SK-N-SH (cell line): ENCODE measurements at regions not wholly inside any gene's neighbourhood (a gene's known extent, or its start where the extent isn't known, plus 50 kb on each side); places are given as distances from the start of the nearest gene placed in this dataset.

Source experiments
- CTCF ChIA-PET: fragments of 300-600, 350-600 bp; formaldehyde crosslinking; extraction: SDS; loops from one replicate; lab custom pipeline; 2021; lab: Yijun Ruan, JAX
- POLR2A ChIA-PET: fragments of 350-600 bp; sonication (Branson Sonifier 250); formaldehyde crosslinking; extraction: SDS; loops from one replicate; lab custom pipeline; 2020; ENCODE audit warnings: antibody characterized with exemption, inconsistent platforms; lab: Yijun Ruan, JAX
- DNase-seq: peaks from one replicate; pipeline ENCODE4 v3.0.0; 2012
- H2AFZ ChIP-seq: fragments of 200-600 bp; sonication (generic); 2 replicates; pipeline ENCODE4 v1.8.1; 2016; ENCODE audit warnings: antibody characterized with exemption, mild to moderate bottlenecking, low read depth
- H3F3A ChIP-seq: fragments of 200-600 bp; sonication (generic); replicated peaks from 2 replicates; pipeline ENCODE3; 2016; ENCODE audit warnings: antibody characterized with exemption, mild to moderate bottlenecking; ENCODE audit not compliant: insufficient read depth
- H3K27ac ChIP-seq, 2 experiments: fragments of 200-500 bp in 1 of 2; fragments of 200-600 bp in 1 of 2; sonication (Bioruptor generic) in 1 of 2; sonication (generic), shearing (Covaris generic) in 1 of 2; 2 replicates each; pipeline versions ENCODE4 v1.5.1 to v1.6.1; 2014 to 2016; ENCODE audit warnings: low read depth in 2 of 2, inconsistent platforms in 1 of 2, low read length in 1 of 2, mild to moderate bottlenecking in 1 of 2, mixed read lengths in 1 of 2
- H3K27me3 ChIP-seq: fragments of 200-600 bp; sonication (generic), shearing (Covaris generic); 2 replicates; pipeline ENCODE4 v1.6.1; 2016; ENCODE audit warnings: mixed run types; ENCODE audit not compliant: insufficient read depth
- H3K36me3 ChIP-seq, 2 experiments: fragments of 200-500 bp in 1 of 2; fragments of 200-600 bp in 1 of 2; sonication (Bioruptor generic) in 1 of 2; sonication (generic) in 1 of 2; replicated peaks in 1 of 2; 2 replicates each; pipeline versions ENCODE3 to v1.5.1; 2014 to 2016; ENCODE audit warnings: low read length in 1 of 2, mild to moderate bottlenecking in 1 of 2; ENCODE audit not compliant: insufficient read depth in 2 of 2, control insufficient read depth in 1 of 2
- H3K4me1 ChIP-seq, 2 experiments: fragments of 200-500 bp in 1 of 2; fragments of 200-600 bp in 1 of 2; sonication (Bioruptor generic) in 1 of 2; sonication (generic), shearing (Covaris generic) in 1 of 2; 2 replicates each; pipeline versions ENCODE4 v1.5.1 to v1.6.1; 2014 to 2016; ENCODE audit warnings: low read depth in 1 of 2, low read length in 1 of 2, mixed run types in 1 of 2; ENCODE audit not compliant: insufficient read depth in 2 of 2, control insufficient read depth in 1 of 2
- H3K4me2 ChIP-seq: fragments of 200-600 bp; sonication (generic), shearing (Covaris generic); 2 replicates; pipeline ENCODE4 v1.6.1; 2017; ENCODE audit warnings: mixed run types
- H3K4me3 ChIP-seq, 2 experiments: fragments of 200-500 bp in 1 of 2; fragments of 200-600 bp in 1 of 2; sonication (Bioruptor generic) in 1 of 2; sonication (generic), shearing (Covaris generic) in 1 of 2; 2 replicates each; pipeline versions ENCODE4 v1.5.1 to v1.8.1; 2014 to 2016; ENCODE audit warnings: low read depth in 2 of 2, inconsistent platforms in 1 of 2, low read length in 1 of 2, mild to moderate bottlenecking in 1 of 2, mixed read lengths in 1 of 2, moderate library complexity in 1 of 2
- H3K79me2 ChIP-seq: fragments of 200-600 bp; sonication (generic); 2 replicates; pipeline ENCODE4 v1.8.1; 2017; ENCODE audit warnings: mild to moderate bottlenecking; ENCODE audit not compliant: insufficient read depth
- H3K9ac ChIP-seq: fragments of 200-600 bp; sonication (generic); 2 replicates; pipeline ENCODE4 v1.6.1; 2017; ENCODE audit warnings: mixed run types
- H3K9me2 ChIP-seq: fragments of 200-600 bp; sonication (generic); 2 replicates; pipeline ENCODE4 v1.6.1; 2017; ENCODE audit warnings: mixed run types
- H3K9me3 ChIP-seq: fragments of 200-600 bp; sonication (generic); 2 replicates; pipeline ENCODE4 v1.6.1; 2017; ENCODE audit warnings: mixed run types, mild to moderate bottlenecking, moderate library complexity
- H4K20me1 ChIP-seq: fragments of 200-600 bp; sonication (generic); 2 replicates; pipeline ENCODE4 v1.6.1; 2017; ENCODE audit warnings: mild to moderate bottlenecking, mixed run types; ENCODE audit not compliant: insufficient read depth
- CHD2 ChIP-seq: fragments of 150-350 bp; IDR thresholded peaks from 2 replicates; pipeline ENCODE4 v1.6.1; 2018; ENCODE audit warnings: low read length; ENCODE audit not compliant: partially characterized antibody
- ELF1 ChIP-seq: IDR thresholded peaks from 2 replicates; pipeline ENCODE4 v1.4.0; 2012
- FOSL2 ChIP-seq: IDR thresholded peaks from 2 replicates; pipeline ENCODE4 v1.4.0; 2012; ENCODE audit warnings: low read depth, mild to moderate bottlenecking, moderate library complexity, borderline replicate concordance
- FOXJ3 ChIP-seq: sonication (generic); formaldehyde crosslinking; IDR thresholded peaks from 2 replicates; pipeline ENCODE4 v1.5.1; 2020; ENCODE audit warnings: mild to moderate bottlenecking, missing genetic modification reagents
- FOXM1 ChIP-seq: IDR thresholded peaks from 2 replicates; pipeline ENCODE4 v1.4.0; 2012; ENCODE audit warnings: low read depth, mild to moderate bottlenecking
- JUND ChIP-seq: IDR thresholded peaks from 2 replicates; pipeline ENCODE4 v1.4.0; 2012
- NRF1 ChIP-seq: IDR thresholded peaks from 2 replicates; pipeline ENCODE4 v1.6.1; 2012; ENCODE audit warnings: low read depth, mild to moderate bottlenecking, low read length
- RAD21 ChIP-seq: IDR thresholded peaks from 2 replicates; pipeline ENCODE4 v1.6.1; 2012; ENCODE audit warnings: mild to moderate bottlenecking, low read length
- SMC3 ChIP-seq: IDR thresholded peaks from 2 replicates; pipeline ENCODE4 v1.6.1; 2012; ENCODE audit warnings: low read depth, low read length, improper control_type of control experiment
- TEAD4 ChIP-seq: IDR thresholded peaks from 2 replicates; pipeline ENCODE4 v1.4.0; 2012; ENCODE audit warnings: mild to moderate bottlenecking, borderline replicate concordance; ENCODE audit not compliant: insufficient read depth
- USF2 ChIP-seq: fragments of 150-350 bp; IDR thresholded peaks from 2 replicates; pipeline ENCODE4 v1.6.1; 2017; ENCODE audit warnings: antibody characterized with exemption, low read length, low read depth, borderline replicate concordance
- YY1 ChIP-seq: IDR thresholded peaks from 2 replicates; pipeline ENCODE4 v1.4.0; 2012; ENCODE audit warnings: low read depth, mild to moderate bottlenecking
- WGBS: methylation state at CpG from one replicate; pipeline ENCODE4 v1.1.6; 2017; ENCODE audit warnings: low lambda C conversion rate; 5-methylcytosine and 5-hydroxymethylcytosine counted together
- TF ChIP-seq, protein P1 (sequence below): IDR thresholded peaks from 2 replicates; pipeline ENCODE4; 2012
- TF ChIP-seq, protein P2 (sequence below): IDR thresholded peaks from 2 replicates; pipeline ENCODE4 v1.4.0; 2012; ENCODE audit warnings: low read depth, borderline replicate concordance
- TF ChIP-seq, protein P3 (sequence below): fragments of 150-350 bp; IDR thresholded peaks from 2 replicates; pipeline ENCODE4 v1.6.1; 2016; ENCODE audit warnings: mild to moderate bottlenecking, low read depth, low read length
- TF ChIP-seq, protein P4 (sequence below): IDR thresholded peaks from 2 replicates; pipeline ENCODE4 v1.4.0; 2012; ENCODE audit warnings: low read depth

DNA sequence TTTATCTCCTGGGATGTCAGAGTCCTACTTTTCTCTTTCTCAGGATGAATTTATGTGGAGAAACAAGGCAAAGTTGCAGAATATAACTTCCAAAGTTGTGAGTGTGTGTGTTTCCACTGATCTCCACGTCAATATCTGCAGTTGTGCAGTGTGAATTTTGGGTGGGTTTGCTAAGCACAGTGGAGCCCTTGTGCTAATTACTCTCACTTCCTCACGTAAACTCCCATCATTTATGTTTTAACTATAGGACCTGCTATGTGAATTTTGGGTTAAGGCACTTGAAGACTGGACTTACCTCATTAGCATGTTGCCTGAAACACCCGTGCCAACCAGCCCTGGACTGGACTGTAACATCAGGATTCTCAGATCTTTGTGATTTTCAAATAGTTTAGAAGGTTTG, 51.9 kb upstream of the NPVF start:
- no peaks in the 10 kb centered on the region for H3K36me3 ChIP-seq

DNA sequence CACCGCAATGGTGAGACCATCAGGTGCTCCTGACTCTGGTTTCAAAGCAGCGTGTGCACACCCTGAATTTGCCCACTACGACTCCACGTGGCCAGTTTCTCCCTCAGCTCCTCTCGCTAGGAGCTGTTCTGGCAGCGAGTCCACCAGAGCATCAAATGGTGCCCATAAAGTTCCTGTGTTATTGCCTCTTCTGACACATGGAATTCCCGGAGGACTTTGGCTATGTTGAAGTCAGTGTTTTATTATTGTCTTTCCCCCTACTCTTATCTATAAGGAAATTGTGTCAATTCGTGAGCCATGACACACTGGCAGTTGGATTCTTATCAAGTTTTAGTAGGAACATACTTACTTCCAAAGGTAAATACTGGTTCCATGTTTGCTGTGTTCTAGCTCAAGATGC, 53.9 kb upstream of the NPVF start:
- Histone ChIP-seq H3F3A (no peaks in the 10 kb centered on the region), H3K27me3 (no peaks in the 10 kb centered on the region), H3K27ac (no peak overlapping the region), H3K9me3 (no peaks in the 10 kb centered on the region), H4K20me1 (no peaks in the 10 kb centered on the region), H3K36me3 (no peaks in the 10 kb centered on the region), H3K4me3 (no peak overlapping the region), H3K79me2 (no peaks in the 10 kb centered on the region), H3K4me1 (no peaks in the 10 kb centered on the region), H3K4me2 (no peak overlapping the region), H2AFZ (no peak overlapping the region), H3K9ac (no peak overlapping the region), H3K9me2 (no peaks in the 10 kb centered on the region)
- POLR2A ChIA-PET: no interaction called here
- DNase-seq: no peak
- 29% methylated on average over 8 of the region's 8 CpGs for WGBS
- CTCF ChIA-PET: no interaction called here
- TF ChIP-seq RAD21: no peak
- no peak for TF ChIP-seq JUND

More for the DNA sequence above, 51.9 kb upstream of the NPVF start:
- H3K27ac ChIP-seq: no peak overlapping the region
- no peak overlapping the region for H3K4me2 ChIP-seq
- no peaks in the 10 kb centered on the region for H3F3A ChIP-seq
- no peaks in the 10 kb centered on the region for H3K9me3 ChIP-seq
- DNase-seq: no peak
- no peak overlapping the region for H3K9ac ChIP-seq
- no peaks in the 10 kb centered on the region for H4K20me1 ChIP-seq
- TF ChIP-seq, protein P1, sequence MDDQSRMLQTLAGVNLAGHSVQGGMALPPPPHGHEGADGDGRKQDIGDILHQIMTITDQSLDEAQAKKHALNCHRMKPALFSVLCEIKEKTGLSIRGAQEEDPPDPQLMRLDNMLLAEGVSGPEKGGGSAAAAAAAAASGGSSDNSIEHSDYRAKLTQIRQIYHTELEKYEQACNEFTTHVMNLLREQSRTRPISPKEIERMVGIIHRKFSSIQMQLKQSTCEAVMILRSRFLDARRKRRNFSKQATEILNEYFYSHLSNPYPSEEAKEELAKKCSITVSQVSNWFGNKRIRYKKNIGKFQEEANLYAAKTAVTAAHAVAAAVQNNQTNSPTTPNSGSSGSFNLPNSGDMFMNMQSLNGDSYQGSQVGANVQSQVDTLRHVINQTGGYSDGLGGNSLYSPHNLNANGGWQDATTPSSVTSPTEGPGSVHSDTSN: no peak
- TF ChIP-seq TEAD4 (no peak), CHD2 (no peak), FOXJ3 (no peak), JUND (no peak), YY1 (no peak), ELF1 (no peak), RAD21 (no peak), FOSL2 (no peak), NRF1 (no peak), SMC3 (no peak), USF2 (no peak), FOXM1 (no peak)
- TF ChIP-seq, protein P2, sequence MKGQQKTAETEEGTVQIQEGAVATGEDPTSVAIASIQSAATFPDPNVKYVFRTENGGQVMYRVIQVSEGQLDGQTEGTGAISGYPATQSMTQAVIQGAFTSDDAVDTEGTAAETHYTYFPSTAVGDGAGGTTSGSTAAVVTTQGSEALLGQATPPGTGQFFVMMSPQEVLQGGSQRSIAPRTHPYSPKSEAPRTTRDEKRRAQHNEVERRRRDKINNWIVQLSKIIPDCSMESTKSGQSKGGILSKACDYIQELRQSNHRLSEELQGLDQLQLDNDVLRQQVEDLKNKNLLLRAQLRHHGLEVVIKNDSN: no peak
- TF ChIP-seq, protein P3, sequence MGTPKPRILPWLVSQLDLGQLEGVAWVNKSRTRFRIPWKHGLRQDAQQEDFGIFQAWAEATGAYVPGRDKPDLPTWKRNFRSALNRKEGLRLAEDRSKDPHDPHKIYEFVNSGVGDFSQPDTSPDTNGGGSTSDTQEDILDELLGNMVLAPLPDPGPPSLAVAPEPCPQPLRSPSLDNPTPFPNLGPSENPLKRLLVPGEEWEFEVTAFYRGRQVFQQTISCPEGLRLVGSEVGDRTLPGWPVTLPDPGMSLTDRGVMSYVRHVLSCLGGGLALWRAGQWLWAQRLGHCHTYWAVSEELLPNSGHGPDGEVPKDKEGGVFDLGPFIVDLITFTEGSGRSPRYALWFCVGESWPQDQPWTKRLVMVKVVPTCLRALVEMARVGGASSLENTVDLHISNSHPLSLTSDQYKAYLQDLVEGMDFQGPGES: no peak
- TF ChIP-seq, protein P4, sequence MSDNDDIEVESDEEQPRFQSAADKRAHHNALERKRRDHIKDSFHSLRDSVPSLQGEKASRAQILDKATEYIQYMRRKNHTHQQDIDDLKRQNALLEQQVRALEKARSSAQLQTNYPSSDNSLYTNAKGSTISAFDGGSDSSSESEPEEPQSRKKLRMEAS: no peak
- H3K9me2 ChIP-seq: no peaks in the 10 kb centered on the region
- ChIA-PET POLR2A (no interaction called here), CTCF (interaction anchor here (1.0 kb wide), 1 partner anchor 285 kb away, joined by 3 read pairs; no protein-coding TSS in a partner anchor)
- no peaks in the 10 kb centered on the region for H3K27me3 ChIP-seq
- H2AFZ ChIP-seq: no peak overlapping the region
- WGBS: 17% methylated on average over 3 of the region's 3 CpGs
- no peak overlapping the region for H3K4me3 ChIP-seq
- no peaks in the 10 kb centered on the region for H3K79me2 ChIP-seq
- H3K4me1 ChIP-seq: no peaks in the 10 kb centered on the region
